Pulmonary artery endothelial cell (primary cell): ENCODE measurements at regions not wholly inside any gene's neighbourhood (a gene's known extent, or its start where the extent isn't known, plus 50 kb on each side); places are given as distances from the start of the nearest gene placed in this dataset.
A peak's percentile ranks its signal among the peaks of the same experiment; 100 is the strongest.

Experiments used
- DNase-seq: peaks from one replicate; pipeline ENCODE4 v3.0.0-alpha.2; 2011; ENCODE audit warnings: low read depth, low spot score

- DNase-seq: no peak
These were observed 158.1 kb upstream of the SLC39A10 start for GRCh38 chr2:195498839-195499490.

- DNase-seq: peak; percentile 0
These were observed 158.8 kb upstream of the SLC39A10 start for GRCh38 chr2:195498176-195498575.

- no peak for DNase-seq
These were observed 160.0 kb upstream of the SLC39A10 start for GRCh38 chr2:195496991-195497390.

DNA sequence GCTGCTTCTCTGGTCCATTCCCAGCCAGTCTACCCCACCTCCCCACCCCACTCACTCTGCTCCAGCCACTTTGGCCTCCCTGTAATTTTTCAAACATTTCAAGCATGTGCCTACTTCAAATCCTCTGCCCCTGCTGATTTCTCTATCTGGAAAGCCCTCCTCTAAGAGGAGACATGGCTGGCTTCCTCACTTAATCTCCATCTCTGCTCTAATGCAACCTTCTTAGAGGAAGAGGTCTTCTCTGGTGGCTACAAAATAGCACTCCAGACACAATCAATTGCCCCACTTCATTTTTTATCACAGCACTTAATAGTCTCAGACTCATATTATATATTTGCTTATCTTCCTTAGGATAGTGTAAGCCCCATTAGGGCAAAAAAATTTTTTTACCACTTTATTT is 161.1 kb upstream of the SLC39A10 start:
- DNase-seq: no peak

GRCh38 chr2:195495351-195495750 is 161.7 kb upstream of the SLC39A10 start:
- no peak for DNase-seq

DNA sequence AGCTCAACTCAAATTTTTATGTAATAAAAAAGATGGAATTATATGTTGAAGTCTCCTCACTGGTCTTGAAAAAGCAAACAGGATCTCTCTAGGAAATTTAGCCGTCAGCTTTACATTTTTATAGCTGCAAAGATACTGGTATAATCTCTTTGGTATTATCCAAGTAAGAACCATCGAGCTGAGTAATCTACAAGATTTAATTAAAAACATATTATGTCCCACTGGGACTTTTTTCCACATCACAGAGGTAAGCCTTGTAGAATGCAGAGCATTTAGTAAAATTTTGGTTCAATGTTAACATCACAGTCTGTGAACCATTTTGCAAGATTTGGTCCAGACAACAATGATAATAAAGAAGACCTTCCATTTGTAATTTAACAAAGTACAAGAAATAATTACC is 162.6 kb upstream of the SLC39A10 start:
- DNase-seq: no peak

GRCh38 chr2:195493416-195493815 is 163.6 kb upstream of the SLC39A10 start:
- no peak for DNase-seq

- DNase-seq: no peak
These were observed 166.7 kb upstream of the SLC39A10 start for GRCh38 chr2:195490319-195490718.

- no peak for DNase-seq
These were observed 167.9 kb upstream of the SLC39A10 start for GRCh38 chr2:195489101-195489500.

DNA sequence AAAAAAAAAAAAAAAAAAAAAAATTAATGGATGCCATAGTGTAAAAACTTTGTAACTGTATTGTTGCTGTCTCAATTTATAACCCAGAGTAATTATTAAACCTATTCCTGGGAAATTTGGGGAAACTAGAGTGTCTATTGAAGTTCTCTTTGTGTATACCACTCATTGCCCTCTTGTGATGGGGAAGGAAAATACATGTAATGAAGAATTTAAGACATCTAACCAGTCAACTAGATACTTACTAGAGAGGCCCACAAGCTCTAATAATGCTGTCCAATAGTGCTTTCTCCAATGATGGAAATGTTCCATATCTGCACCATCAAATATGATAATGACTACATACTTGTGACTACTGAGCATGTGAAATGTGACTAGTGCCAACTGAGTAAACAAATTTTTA is 168.5 kb upstream of the SLC39A10 start:
- DNase-seq: no peak

DNA sequence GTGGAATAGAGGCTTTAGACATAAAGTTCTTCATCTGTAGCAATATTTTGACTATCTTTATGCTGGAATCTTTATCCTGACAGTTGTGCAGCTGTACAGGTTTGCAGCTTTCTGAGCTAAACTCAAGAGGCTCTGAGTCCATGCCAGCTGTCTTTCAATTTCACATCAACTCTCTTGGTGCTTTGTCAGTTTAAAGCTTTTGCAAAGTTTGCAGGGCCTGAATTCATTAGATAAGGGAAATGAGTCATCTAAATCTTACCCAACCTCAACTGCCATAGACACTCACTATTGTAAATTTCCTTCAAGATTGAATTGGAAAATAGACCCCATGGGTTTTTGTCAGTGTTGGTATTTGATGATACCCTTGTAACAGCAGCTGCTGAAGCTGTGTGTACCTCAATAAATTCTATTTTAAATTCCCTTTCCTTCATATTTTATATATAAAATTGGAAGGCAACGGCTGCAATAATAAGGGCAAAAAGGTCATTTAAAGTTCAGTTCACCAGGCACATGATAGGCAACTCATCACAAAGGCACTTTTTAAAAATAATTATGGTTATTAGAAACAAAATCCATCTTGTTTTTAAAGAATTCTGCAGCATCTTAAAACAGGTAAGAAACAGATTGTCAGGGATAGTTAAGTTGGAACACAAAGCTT is 169.9 kb upstream of the SLC39A10 start:
- no peak for DNase-seq

- no peak for DNase-seq
These were observed 170.5 kb upstream of the SLC39A10 start for GRCh38 chr2:195486520-195486919.

GRCh38 chr2:195482010-195482409 is 175.0 kb upstream of the SLC39A10 start:
- no peak for DNase-seq

GRCh38 chr2:195480121-195480520 is 176.9 kb upstream of the SLC39A10 start:
- DNase-seq: no peak

GRCh38 chr2:195479407-195479806 is 177.6 kb upstream of the SLC39A10 start:
- DNase-seq: no peak

DNA sequence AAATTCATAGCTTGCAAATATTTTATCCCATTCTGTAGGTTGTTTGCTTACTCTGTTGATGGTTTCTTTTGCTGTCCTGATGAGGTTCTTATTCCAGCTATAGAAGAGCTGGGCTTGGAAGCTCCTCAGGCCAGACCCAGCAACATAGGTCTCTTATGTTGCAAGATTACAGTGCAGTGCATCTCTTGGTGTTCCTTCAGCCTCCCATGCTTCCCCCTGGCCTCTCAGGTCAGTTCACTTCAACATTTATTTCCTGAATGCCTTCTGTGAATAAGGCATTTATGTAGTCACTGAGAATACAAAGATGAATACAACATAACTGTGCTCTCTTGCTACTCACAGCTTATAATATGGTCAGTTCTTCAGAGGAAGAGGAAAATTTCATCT is 179.0 kb upstream of the SLC39A10 start:
- DNase-seq: no peak

DNA sequence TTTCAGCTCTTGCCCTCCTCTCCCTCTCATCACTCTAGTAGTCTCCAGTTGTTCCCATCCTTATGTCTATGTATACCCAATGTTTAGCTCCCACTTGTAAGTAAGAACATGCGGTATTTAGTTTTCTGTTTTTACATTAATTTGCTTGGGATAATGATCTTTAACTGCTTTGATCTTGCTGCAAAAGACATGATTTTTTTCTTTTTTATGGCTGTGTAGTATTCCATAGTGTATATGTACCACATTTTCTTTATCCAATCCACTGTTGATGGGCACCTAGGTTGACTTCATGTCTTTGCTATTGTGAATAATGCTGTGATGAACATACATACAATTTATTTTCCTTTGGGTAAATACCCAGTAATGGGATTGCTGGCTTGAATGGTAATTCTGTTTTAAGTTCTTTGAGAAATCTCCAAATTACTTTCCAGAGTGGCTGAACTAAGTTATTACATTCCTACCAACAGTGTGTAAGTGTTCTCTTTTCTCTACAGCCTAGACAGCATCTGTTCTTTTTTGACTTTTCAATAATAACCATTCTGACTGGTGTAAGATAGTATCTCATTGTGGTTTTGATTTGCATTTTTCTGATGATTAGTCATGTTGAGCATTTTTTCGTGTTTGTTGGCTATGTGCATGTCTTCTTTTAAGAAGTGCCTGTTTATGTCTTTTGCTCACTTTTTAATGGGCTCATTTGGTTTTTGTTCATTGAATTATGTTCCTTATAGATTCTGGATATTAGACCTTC is 179.6 kb upstream of the SLC39A10 start:
- DNase-seq: no peak

DNA sequence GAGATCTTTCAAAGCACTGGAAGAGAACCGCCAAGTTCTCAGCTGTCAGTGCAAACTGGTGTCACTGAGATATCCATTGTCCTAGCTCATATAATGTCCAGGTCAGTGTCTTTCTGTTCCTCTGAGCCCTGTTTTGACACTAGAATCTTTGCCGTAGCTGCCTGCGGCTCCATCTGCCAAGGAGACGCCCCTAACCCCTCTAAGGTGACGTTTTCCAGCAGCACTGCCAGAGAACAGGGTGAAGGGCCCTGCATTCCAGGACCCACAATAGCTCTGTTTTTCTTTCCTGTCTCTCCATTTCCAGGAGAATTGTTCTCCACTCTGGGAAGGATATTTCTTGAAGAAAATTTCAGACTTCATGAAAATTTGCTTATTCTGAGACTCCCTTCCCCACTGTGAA is 181.7 kb upstream of the SLC39A10 start:
- DNase-seq: no peak

GRCh38 chr2:195473862-195474261 is 183.2 kb upstream of the SLC39A10 start:
- DNase-seq: no peak

GRCh38 chr2:195472501-195473234 is 184.4 kb upstream of the SLC39A10 start:
- no peak for DNase-seq

- no peak for DNase-seq
These were observed 185.2 kb upstream of the SLC39A10 start for GRCh38 chr2:195471807-195472206.

DNA sequence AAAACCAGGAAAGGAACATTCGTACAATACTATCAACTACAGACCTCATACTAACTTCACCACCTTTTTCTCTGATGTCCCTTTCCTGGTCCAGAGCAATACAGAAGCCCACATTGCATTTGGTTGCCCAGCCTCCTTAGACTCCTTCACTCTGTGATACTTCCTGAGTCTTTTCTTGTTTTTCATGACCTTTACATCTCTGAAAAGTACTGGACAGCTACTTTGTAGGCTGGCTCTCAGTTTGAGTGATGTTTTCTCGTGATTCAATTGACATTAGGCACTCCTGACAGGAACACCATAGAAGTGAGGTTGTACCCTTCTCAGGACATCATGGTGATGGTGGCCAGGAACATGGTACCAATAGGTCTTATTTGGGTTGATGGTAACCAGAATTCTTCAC is 185.9 kb upstream of the SLC39A10 start:
- DNase-seq: no peak
